ENCODE measurements at regions not wholly inside any gene's neighbourhood (a gene's known extent, or its start where the extent isn't known, plus 50 kb on each side); places are given as distances from the start of the nearest gene placed in this dataset.

- TF ChIP-seq RAD21 (IDR thresholded peaks at IDR 0.05; ENCODE audit: low read length), result no peak
- TF ChIP-seq JUND (IDR thresholded peaks at IDR 0.05), result no peak
These were observed 224.7 kb upstream of the TBC1D5 start (continued) for GRCh38 chr3:17967111-17967510.

GRCh38 chr3:17965331-17965730, 222.9 kb upstream of the TBC1D5 start:
- Histone ChIP-seq H3K79me2 (ENCODE audit: insufficient read depth) (no peaks in the 10 kb centered on the region), H3K27me3 (ENCODE audit: insufficient read depth) (no peaks in the 10 kb centered on the region), H3K9me2 (no peaks in the 10 kb centered on the region), H3K4me1 (ENCODE audit: control insufficient read depth in 1 of 2, insufficient read depth in 2 of 2, low read depth in 1 of 2, low read length in 1 of 2) (no peaks in the 10 kb centered on the region; a peak in 1 of 4 replicates), H3K27ac (ENCODE audit: low read depth in 2 of 2, low read length in 1 of 2) (no peak overlapping the region), H3K9me3 (no peaks in the 10 kb centered on the region), H3K36me3 (replicated peaks in 1 of 2; ENCODE audit: control insufficient read depth in 1 of 2, insufficient read depth in 2 of 2, low read length in 1 of 2) (no peaks in the 10 kb centered on the region), H3K4me2 (no peak overlapping the region), H2AFZ (ENCODE audit: low read depth) (no peak overlapping the region), H4K20me1 (ENCODE audit: insufficient read depth) (no peaks in the 10 kb centered on the region), H3K9ac (no peak overlapping the region), H3K4me3 (ENCODE audit: low read depth in 2 of 2, low read length in 1 of 2) (no peak overlapping the region), H3F3A (replicated peaks; ENCODE audit: insufficient read depth) (no peaks in the 10 kb centered on the region)
- POLR2A ChIA-PET, result no interaction called here
- TF ChIP-seq EZH2phosphoT487 (IDR thresholded peaks at IDR 0.05; ENCODE audit: borderline replicate concordance, low read depth) (no peak), RFX5 (IDR thresholded peaks at IDR 0.05; ENCODE audit: low read length) (no peak), SIN3A (IDR thresholded peaks at IDR 0.05; ENCODE audit: borderline replicate concordance, low read depth, low read length) (no peak), MXI1 (IDR thresholded peaks at IDR 0.05; ENCODE audit: low read depth, low read length) (no peak), RAD21 (IDR thresholded peaks at IDR 0.05; ENCODE audit: low read length) (no peak), GATA2 (CRISPR knock-in tag; IDR thresholded peaks at IDR 0.05) (no peak), ELF1 (IDR thresholded peaks at IDR 0.05) (no peak)
- no peak for DNase-seq
- CTCF ChIA-PET, result no interaction called here
- 90% methylated on average over 1 of the region's 1 CpG for WGBS (ENCODE audit: low lambda C conversion rate)

- Histone ChIP-seq H3F3A (replicated peaks; ENCODE audit: insufficient read depth) (no peaks in the 10 kb centered on the region), H3K9me2 (no peaks in the 10 kb centered on the region), H3K4me1 (ENCODE audit: control insufficient read depth in 1 of 2, insufficient read depth in 2 of 2, low read depth in 1 of 2, low read length in 1 of 2) (no peaks in the 10 kb centered on the region; a peak in 1 of 4 replicates), H4K20me1 (ENCODE audit: insufficient read depth) (no peaks in the 10 kb centered on the region), H3K79me2 (ENCODE audit: insufficient read depth) (no peaks in the 10 kb centered on the region), H3K9ac (no peak overlapping the region), H2AFZ (ENCODE audit: low read depth) (no peak overlapping the region), H3K27ac (ENCODE audit: low read depth in 2 of 2, low read length in 1 of 2) (no peak overlapping the region), H3K4me2 (no peak overlapping the region), H3K36me3 (replicated peaks in 1 of 2; ENCODE audit: control insufficient read depth in 1 of 2, insufficient read depth in 2 of 2, low read length in 1 of 2) (no peaks in the 10 kb centered on the region), H3K4me3 (ENCODE audit: low read depth in 2 of 2, low read length in 1 of 2) (no peak overlapping the region), H3K27me3 (ENCODE audit: insufficient read depth) (no peaks in the 10 kb centered on the region), H3K9me3 (no peaks in the 10 kb centered on the region)
- ChIA-PET POLR2A (no interaction called here), CTCF (no interaction called here)
- no peak for TF ChIP-seq NRF1 (IDR thresholded peaks at IDR 0.05; ENCODE audit: low read depth, low read length)
- no peak for TF ChIP-seq EP300 (IDR thresholded peaks at IDR 0.05; ENCODE audit: borderline replicate concordance in 1 of 2, low read depth in 1 of 2, low read length in 1 of 2)
- TF ChIP-seq REST (IDR thresholded peaks at IDR 0.05; ENCODE audit: low read depth, low read length), result no peak
- no peak for TF ChIP-seq ZBTB33 (IDR thresholded peaks at IDR 0.05; ENCODE audit: borderline replicate concordance, low read depth)
- TF ChIP-seq TCF12 (IDR thresholded peaks at IDR 0.05), result no peak
- TF ChIP-seq EZH2phosphoT487 (IDR thresholded peaks at IDR 0.05; ENCODE audit: borderline replicate concordance, low read depth), result no peak
- WGBS (ENCODE audit: low lambda C conversion rate), result 92% methylated on average over 1 of the region's 1 CpG
- DNase-seq, result no peak
These were observed 221.7 kb upstream of the TBC1D5 start for GRCh38 chr3:17964108-17964507.

All from SK-N-SH (cell line).